GM21825 (cell line): ENCODE measurements at regions not wholly inside any gene's neighbourhood (a gene's known extent, or its start where the extent isn't known, plus 50 kb on each side); places are given as distances from the start of the nearest gene placed in this dataset.

ENCODE experiments used
- ATAC-seq: cut with Tn5 transposase; IDR thresholded peaks from one replicate; pipeline ENCODE4 v1.9.1; 2021; ENCODE audit warnings: mild to moderate bottlenecking, moderate library complexity; ENCODE audit not compliant: unreplicated experiment

- no peak for ATAC-seq
Measured at GRCh38 chr18:56238576-56238975, 399.8 kb downstream of the TXNL1 start.

- peak; percentile 86 for ATAC-seq
Measured at GRCh38 chr18:56235481-56236013, 402.8 kb downstream of the TXNL1 start.

- ATAC-seq = peak; percentile 44
Measured at GRCh38 chr18:56235071-56235470, 403.3 kb downstream of the TXNL1 start.

- ATAC-seq = no peak
Measured at GRCh38 chr18:56233595-56233994, 404.8 kb downstream of the TXNL1 start.

- no peak for ATAC-seq
Measured at GRCh38 chr18:56226025-56226424, 412.4 kb downstream of the TXNL1 start.

GRCh38 chr18:56224669-56225561 lies 413.5 kb downstream of the TXNL1 start:
- no peak for ATAC-seq

- no peak for ATAC-seq
Measured at GRCh38 chr18:56221195-56222065, 417.0 kb downstream of the TXNL1 start.

- no peak for ATAC-seq
Measured at GRCh38 chr18:56217406-56217805, 421.0 kb downstream of the TXNL1 start.

GRCh38 chr18:56214706-56215105 lies 423.7 kb downstream of the TXNL1 start:
- ATAC-seq = no peak

GRCh38 chr18:56210520-56210919 lies 427.9 kb downstream of the TXNL1 start:
- ATAC-seq = no peak

- ATAC-seq = no peak
Measured at GRCh38 chr18:56207989-56208388, 430.4 kb downstream of the TXNL1 start.

- ATAC-seq = no peak
Measured at GRCh38 chr18:56204052-56204451, 434.3 kb downstream of the TXNL1 start.

- ATAC-seq = no peak
Measured at GRCh38 chr18:56202678-56203077, 435.7 kb downstream of the TXNL1 start.

GRCh38 chr18:56200381-56200911 lies 437.9 kb downstream of the TXNL1 start:
- ATAC-seq = no peak

- ATAC-seq = no peak
Measured at GRCh38 chr18:56199580-56200330, 438.6 kb downstream of the TXNL1 start.

GRCh38 chr18:56197241-56197859 lies 441.0 kb downstream of the TXNL1 start:
- no peak for ATAC-seq

- ATAC-seq = no peak
Measured at GRCh38 chr18:56196495-56197225, 441.7 kb downstream of the TXNL1 start.

- no peak for ATAC-seq
Measured at GRCh38 chr18:56191334-56191733, 447.1 kb downstream of the TXNL1 start.

GRCh38 chr18:56189615-56190014 lies 448.8 kb downstream of the TXNL1 start:
- ATAC-seq = no peak
